Activated T-cell treated with anti-CD3 and anti-CD28 coated beads, Interleukin-2, amount 50 U/mL, for 1 hour (primary cell): ENCODE measurements at regions not wholly inside any gene's neighbourhood (a gene's known extent, or its start where the extent isn't known, plus 50 kb on each side); places are given as distances from the start of the nearest gene placed in this dataset.

ENCODE experiments used
- DNase-seq: peaks from one replicate; pipeline ENCODE4 v3.0.0-alpha.2; 2020

DNA sequence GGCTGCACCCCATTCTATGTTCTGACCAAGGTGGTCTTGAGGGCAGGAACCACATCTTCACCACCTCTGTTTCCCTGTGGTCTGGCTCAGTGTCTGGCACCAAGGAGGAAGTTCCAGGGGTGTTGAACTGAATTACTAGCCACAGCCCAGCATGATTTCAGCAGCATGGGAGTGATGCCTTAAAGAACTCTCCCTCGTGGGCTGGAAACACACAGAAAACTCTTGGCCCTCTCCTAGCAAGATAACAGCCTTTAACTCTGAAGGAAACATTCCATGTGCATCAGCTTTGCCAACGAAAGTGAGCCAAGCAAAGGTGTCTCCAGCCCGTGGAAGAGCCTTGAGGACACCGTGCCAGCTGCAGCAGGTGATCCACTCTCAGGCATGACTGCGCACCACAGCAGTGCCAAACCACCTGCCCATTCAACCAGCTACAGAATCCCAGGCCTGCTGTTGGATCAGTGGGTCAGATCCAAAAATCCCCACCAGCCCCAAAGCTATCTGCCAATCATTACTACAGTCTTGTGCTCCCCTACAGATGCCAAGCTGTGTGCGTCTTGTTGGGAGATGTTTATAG, 124.8 kb downstream of the TTC32 start:
- DNase-seq = no peak

DNA sequence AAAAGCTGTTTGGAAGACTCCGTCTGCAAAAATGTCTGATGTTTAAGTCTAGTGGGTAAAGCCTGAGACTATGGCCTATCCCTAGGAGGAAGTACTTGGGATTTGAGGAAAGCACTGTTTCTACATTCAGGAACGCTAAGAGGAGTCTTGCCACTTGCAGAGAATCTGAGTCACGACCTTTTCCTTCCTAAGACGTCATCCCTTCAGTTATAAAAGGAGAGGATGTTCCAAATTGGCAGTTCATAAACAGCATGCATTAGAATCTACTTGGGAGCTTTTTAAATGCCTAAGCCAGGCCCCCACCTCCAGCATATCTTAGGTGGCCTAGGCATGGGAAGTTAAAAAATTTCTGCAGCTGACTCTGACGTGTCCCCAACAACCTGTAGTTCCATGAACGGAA, 125.9 kb downstream of the TTC32 start:
- no peak for DNase-seq

DNA sequence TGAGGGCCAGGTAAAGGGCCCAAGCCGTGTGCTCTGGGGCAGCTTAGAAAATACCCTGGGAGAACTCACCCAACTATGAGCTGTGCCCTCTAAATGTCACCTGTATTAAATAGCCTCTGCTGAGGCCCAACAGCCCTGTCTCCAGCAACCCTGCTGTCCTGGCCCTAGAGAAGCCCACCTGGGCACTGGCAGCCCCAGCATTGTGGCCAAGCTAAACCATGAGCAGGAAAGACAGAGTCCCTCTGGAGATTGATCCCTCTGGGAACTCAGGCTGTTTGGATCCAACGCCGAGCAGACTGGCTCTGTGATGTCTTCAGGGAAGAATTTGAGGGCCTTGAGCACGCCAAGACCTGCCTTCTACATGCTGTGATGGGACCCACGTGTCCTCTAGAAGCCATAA, 126.5 kb downstream of the TTC32 start:
- DNase-seq = no peak

DNA sequence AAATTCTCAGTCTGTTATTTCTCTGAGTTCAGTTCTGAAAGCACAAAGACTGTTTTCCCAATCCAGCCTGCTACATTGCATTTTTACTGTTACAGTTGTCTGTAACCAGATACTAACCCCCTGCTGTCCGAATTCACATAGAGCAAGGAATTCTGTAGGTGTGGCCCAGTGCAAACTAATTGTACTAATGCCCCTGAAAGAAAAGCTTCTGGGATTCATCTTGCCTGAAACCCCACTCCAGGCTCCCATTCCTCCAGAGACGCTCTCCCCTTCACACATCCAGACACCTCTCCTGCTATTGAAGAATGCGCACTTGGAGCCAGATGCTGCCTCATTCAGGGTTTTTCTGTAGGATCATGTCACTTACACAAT, 127.0 kb downstream of the TTC32 start:
- DNase-seq = no peak

DNA sequence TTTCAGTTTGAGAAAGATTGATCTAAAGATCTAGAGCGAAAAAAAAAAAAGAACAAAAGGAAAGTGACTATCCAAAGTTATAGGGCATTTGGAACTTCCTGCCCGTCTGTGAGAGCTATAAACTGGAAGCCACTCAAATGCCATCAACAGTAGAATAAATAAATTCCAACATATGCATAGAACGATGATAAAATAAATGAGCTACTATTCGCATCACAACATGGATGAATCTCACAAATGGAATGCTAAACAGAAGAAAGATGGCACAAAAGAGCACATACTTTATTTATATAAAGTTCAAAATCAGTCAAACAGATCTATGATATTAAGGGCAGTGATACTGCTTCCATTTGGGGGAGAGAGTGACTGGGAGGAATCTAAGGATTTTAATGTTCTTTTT, 128.8 kb downstream of the TTC32 start:
- no peak for DNase-seq

DNA sequence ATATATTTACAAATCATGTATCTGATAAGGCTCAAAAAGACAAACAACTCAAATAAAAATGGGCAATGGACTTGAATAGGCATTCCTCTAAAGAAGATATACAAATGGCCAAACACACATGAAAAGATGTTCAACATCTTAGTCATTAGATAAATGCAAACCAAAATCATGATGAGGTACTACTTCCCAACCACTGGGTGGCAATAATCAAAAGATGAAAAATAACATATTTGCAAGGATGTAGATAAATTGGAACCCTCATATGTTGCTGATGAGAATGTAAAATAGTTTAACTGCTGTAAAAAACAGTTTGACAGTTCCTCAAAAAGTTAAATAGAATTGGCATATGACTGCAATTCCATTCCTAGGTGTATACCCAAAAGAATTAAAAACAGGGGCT, 132.3 kb downstream of the TTC32 start:
- DNase-seq = no peak

DNA sequence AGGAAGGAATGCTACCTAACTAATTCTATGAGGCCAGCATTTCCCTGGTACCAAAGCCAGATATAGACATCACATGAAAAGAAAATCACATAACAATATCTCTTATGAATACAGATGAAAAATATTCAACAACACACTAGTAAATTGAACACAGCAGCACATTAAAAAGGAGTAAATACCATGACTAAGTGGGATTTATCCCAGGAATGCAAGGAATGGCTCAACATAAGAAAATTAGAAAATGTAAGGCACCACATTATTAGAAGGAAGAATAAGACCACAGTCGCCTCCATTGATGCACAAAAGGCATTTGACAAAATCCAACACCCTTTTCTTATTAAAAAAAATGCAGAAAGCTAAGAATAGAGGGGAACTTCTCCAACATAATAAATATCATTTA, 133.9 kb downstream of the TTC32 start:
- DNase-seq = no peak

DNA sequence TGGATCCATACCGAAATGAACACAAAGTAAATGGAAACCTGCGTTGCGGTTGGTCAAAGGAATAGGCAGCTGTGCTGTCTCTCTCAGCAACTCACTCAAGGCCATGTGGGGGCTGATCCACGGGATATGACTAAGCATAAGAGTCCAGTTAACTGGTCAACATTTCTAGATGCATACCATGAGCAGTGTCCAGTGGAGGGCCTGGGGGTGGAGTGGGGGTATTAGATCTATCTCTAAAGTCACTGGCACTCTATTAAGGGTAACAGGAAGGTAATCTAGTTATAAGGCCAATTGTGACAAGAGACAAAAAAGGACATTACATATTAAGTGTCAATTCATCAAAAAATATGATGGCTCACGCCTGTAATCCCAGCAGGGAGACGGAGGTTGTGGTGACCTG, 136.8 kb downstream of the TTC32 start:
- no peak for DNase-seq

DNA sequence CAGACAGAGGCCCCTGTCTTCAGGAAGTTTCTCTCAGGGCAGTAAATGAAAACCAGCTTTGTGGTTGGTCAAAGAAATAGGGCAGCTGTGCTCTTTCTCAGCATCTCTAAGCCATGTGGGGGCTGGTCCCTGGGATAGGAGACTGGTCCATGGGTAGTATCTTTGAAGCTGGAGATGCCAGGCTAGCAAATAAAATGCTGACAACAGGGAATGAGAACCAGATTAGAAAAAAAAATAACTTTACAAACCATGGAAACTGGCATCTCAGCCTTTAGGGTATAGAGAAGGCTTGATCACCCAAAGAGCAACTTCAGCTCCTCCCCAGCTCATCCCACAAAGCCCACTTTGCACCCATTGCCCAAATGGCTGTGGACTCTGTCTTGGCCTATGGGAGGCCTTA, 138.1 kb downstream of the TTC32 start:
- DNase-seq = no peak

DNA sequence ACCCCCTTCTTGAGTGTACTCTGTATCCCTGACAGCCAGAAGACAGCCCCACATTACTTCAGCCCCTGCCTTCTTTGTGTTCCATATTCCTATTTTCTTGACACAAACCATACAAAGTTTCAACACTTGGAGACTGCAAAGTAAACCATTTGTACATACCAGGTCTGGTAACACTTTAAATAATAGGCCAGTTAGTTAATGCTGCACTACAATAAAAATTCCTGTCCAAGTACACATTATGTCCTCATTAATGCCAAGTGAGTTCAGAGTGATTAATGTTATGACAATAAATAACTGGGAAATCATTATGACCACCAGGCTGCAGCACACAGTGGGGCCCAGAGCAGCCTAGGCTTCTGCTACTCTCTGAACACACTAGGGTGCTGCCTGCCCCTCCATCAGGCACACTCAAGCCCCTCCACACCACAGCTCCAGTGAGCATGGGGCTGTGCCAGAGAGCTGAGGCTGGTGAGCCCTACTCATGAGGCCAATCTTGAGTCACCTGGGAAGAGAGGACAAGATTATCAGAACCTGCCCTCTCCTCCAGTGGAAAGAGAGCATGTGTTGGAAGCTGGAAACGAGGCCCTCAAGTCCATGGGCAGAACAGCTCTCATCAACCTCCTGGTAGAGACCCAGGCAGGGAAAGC, 138.7 kb downstream of the TTC32 start:
- DNase-seq = no peak

DNA sequence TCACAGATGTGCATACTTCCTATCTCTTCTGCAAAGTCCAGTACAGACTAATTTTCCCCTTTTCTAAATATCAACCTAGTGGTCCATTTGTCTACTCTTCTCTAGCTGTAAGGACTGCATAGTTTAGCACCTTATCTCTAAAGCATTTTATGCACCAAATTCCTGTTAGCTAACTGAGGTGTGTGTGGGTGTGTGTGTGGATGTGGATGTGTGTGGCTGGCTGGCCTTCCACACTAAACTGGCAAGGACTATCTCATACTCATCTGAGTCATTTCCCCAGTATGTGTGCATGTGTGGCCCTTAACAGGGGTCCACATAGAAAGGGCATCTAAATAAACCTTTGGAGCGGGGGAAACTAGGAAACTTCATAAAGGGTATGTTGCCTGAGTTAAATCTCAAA, 139.6 kb downstream of the TTC32 start:
- DNase-seq = no peak

DNA sequence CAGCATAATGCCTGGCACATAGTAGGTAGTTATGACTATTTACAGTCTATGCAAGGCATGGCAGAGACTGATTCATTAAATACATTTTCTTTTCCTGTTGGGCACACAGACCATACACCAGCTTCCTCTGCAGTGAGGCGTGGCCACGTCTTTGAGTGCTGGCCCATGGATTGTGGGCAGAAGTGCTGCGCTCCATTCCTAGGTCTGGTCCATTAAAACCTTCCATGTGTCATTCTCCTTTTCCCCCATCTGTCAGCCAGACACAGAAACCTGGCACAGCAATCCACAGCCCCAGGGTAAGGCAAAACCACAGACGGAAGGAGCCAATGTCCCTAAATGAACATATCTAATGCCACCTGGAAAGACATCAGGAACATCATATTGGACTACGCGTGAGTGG, 141.9 kb downstream of the TTC32 start:
- DNase-seq = no peak

DNA sequence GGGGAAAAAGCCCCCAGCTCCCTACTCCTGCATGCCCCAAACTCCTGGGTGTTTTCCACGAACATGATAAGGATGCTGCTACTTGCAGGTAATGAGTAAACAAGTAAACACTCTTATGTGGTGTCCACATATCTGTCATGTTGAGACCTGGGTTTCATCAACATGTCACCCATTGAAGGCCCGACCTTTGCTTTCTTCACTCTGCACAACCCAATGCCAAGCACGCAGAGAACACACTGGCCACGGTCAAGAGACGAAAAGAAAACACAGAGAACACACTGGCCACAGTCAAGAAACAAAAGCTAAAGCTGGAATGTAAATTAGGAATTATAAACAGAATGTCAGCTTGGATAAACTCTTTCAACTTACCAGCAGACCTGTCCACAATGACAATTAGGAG, 143.1 kb downstream of the TTC32 start:
- no peak for DNase-seq

DNA sequence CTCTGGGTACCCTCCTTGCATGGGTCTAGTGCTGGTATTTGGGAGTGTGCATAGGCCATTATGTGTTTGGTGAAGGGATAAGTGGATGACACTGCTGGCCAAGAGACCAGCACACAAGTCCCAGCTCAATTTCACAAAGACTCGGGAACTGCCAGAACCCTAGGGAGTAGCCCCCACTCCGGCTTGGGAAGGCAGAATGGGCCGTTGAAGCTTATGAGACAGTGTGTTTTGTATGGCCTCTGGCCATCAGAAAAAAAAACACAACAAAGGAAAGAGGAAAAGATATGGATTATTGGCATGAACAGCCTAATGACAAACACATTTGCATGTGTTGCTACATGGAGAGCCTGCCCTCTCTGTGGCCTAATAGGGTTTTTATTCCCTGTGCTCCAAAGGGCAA, 144.2 kb downstream of the TTC32 start:
- no peak for DNase-seq

DNA sequence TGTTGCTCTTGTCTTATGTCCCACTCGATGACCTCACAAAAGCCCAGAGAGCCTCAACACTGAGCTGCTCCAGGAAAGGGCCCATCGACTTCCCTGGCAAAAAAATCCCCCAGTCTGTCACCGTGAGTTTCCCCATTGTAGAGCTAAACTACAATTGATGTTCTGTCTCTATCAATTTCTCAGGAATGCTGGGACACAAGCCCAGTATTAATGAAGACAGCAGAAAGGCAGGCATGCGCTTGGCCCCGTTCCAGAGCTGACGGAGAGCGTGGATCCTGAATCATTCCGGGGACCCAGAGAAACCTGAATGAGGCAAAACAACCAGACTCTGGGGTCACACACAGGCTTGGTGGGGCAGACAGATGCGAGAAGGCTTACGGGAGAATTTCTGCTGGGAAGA, 146.9 kb downstream of the TTC32 start:
- DNase-seq = no peak

DNA sequence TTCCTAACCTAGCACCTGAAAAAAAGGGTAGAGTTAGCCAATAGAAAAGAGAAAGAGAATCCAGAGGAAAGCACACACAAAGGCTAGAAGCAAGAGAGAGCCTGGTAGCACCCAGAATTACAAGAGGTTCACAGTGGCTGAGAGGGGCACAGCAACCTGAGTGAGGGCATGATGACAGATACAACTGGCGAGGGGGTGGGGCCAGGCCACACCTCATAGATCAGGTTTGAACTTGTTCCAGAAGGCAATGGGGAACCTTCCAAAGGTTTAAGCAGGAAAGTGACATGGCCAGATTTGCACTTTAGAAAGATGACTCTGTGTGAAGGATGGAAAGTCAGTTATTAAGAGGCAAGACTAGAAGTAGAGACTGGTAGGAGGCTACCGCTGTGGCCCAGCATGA, 148.0 kb downstream of the TTC32 start:
- no peak for DNase-seq

DNA sequence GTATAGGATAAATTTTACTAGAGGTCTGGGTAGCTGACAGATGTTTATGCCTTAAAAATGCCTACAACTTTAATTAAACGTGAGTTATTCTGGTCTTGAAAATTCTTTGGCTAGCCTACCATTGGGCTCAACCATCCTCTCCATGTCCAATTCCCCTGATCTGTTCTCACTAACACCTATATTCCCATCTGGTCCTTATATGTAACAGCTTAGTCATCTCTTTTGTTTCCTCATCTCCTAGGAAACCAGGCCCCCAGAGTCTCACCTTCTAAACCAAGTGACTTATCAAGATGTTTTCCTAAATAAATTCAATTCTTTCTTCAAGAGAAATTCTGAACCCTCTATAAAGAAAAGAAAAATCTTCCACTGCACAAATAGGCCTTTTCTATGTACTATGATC, 148.5 kb downstream of the TTC32 start:
- DNase-seq = no peak

DNA sequence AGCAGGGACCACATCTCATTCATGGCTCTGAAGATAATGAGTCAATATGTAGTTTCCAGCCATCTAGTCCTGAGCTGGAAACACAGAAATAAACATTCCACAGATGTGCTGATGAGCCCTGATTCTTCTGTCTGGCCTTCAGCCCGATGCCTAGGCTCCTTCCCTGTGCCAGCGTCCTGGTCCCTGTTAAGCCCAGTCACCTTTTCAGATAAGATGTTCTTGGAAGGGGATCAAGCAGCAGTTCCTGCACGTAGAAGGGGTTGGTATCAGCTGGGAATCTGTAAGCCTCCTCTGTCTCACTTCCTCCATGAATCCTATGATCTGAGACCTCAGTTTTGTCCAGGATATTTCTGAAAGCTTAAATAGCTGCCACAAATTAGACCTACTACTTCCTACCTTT, 149.3 kb downstream of the TTC32 start:
- no peak for DNase-seq

DNA sequence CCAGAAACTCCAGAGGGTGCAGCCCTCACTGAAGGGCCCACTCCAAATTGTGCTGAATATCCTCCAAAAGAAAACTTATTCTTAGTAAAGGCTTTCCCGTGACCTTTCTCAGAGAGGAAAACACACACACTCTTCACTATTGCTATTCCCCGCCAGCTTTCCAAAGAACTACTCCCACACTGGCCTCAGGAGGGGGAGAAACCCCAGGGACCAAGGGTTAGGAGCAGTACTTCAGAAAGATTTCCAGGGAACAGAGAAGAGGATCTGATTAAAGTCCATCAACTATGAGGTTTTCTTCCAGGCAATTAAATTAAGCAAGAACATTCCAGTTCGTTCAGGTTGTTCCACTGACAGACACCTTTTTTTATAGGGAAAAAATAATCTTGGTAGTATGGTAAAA, 150.2 kb downstream of the TTC32 start:
- no peak for DNase-seq

DNA sequence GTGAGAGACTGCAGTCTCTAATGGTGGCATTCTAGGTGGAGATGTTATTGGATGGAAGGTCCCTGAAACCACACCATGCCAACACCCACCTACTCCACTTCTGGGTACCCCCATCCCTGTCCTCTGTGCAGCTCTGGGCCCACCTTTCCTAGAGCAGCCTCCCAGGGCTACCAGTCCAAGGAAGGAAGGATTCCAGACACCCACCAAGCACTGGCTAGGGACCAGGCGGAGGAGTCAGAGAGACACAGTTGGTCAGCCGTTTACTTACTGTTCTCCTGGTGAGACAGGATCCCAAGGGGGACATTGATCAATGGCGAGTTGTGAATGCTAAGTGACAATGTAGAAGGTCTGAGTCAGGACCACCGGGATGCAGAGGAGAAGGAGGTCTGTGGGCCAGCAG, 151.6 kb downstream of the TTC32 start:
- DNase-seq = no peak

DNA sequence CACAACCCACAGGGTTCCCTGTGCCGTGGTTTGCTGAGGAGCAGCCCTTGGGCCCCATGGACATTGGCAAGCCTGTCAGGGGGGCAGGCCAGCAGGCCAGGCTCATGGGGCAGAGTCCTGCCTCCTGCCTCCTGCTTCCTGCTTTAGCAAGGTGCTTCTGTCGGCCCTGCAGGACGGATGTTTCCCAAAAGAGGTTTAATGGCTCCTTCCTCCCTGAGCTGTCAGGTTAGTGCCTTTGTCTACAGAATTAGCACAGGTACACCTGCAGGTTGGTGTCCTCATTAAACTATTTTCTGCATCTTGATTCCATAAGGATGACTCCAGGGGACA, 152.3 kb downstream of the TTC32 start:
- no peak for DNase-seq

DNA sequence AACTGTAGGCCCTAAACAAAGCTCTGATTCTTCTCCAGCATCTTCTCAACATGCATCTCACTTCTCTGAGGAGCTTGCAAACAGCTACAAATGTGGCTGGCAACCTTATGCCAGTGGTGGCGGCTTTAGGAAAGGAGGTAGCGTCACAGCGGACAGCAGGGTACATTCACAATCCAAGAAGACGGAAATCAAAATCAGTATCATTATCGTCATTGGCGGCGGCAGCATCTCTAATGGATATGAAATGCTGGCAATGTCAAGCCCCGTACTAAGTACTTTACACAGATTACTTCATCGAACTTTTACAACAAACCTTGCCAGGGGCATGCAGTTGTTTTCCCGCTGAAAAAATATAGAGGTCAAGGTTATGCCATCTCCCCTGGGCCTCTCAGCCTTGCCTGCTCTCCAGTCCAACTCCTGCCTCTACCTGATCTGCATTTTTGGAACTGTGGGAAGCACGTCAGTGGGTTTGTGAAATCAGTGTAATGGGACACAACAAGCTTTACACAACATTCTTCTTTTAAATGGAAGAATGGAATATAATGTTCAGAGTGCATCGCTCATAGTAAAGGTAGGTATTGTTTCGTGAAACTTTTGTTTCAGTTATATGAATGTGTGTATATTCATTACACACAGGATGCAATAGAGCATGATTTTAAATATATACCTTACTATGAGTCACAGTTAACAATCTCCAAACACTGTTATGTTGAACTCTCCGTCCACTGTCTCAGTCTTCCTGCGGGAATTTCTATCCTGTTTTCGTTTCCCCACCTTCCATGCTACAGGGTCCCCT, 152.9 kb downstream of the TTC32 start:
- DNase-seq = no peak

DNA sequence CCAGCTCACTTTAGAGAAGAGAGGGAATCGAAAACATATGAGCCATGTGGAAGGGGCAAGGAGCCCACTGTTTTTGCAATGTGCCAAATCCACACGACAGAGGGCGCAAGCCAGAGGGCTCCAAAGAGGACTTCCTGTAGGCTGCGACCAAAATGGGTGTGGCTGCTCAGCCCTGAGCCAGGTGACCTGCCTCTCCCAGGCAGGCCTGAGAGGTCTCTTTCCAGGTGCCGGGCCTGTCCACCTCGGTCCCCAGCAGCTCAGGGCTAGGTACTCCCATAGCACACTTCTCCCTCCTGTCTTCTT, 153.8 kb downstream of the TTC32 start:
- no peak for DNase-seq

DNA sequence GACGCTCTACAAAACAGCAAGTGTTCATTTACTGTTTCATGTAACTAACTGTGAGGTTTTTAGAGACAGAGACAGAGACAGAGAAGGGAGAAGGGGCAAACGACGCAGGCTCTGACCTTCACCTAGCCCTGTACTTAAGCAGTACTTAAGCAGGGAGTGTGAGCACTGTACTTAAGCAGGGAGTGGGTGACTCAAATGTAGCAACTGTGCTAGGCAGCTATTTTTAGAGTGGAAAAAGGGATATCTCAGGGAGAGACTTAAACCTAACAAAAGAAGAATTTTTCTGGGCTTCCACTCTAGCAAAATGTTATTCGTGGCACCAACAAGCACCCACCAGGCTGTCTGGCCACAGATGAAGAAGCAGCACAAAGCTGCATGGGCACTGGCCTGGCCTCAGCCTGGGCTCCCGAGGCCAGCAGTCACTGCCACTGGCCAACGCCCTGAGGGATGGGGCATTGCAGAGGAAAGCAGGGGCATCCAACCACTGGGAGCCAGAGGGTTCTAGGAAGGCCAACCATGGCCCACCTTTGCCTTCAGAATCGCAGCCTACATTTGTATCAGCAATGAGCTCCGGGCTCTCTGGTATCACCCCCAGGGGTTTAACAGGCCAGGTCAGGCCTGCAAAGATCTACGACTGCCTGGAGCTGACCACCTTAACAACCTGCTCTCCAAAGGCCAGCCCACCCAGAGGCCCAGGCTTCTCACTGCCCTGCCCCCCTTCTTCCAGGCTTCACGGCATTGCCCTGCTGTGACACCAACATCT, 154.3 kb downstream of the TTC32 start:
- DNase-seq = no peak
